H7 (cell line): ENCODE measurements at regions not wholly inside any gene's neighbourhood (a gene's known extent, or its start where the extent isn't known, plus 50 kb on each side); places are given as distances from the start of the nearest gene placed in this dataset.
"Not testable (repeated sequence)": the region's sequence is repeated elsewhere in the genome, so short reads cannot be mapped to it uniquely, and the experiment has no call there.

Source experiments
- DNase-seq: peaks from one replicate; pipeline ENCODE4 v3.0.0; 2012
- H3K27me3 ChIP-seq: 2 replicates; pipeline ENCODE4 v1.6.0; 2011; ENCODE audit warnings: mild to moderate bottlenecking, low read length; ENCODE audit not compliant: control insufficient read depth, insufficient read depth
- H3K36me3 ChIP-seq: replicated peaks from 2 replicates; pipeline ENCODE4 v1.5.1; 2011; ENCODE audit warnings: low read length; ENCODE audit not compliant: control insufficient read depth, insufficient read depth
- H3K4me3 ChIP-seq: 2 replicates; pipeline ENCODE4 v1.5.1; 2011; ENCODE audit warnings: low read depth, mild to moderate bottlenecking, control low read depth, low read length, moderate library complexity; ENCODE audit not compliant: insufficient read depth

DNA sequence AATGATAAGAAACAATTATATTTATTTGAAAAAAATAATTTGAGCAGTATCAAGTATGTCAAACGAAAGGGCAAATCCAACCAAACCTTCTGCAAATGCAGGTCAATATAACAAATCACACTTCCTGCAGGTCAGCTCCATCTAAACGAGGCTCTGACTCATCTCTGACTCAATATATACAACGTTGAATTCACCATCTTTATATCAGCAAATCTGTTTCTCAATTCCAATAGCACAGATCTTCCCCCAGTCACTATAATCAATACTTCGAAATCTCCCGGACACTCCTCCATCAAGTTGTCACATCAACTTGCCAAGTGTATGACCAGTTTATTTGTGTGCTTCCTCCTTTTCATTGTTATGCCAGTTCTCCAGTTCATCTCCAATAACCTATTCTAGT lies 388.9 kb downstream of the ZEB2 start:
- Histone ChIP-seq H3K36me3 (no peaks in the 10 kb centered on the region), H3K4me3 (no peak overlapping the region)

GRCh38 chr2:144130551-144130950 lies 389.4 kb downstream of the ZEB2 start:
- Histone ChIP-seq H3K4me3 (no peak overlapping the region), H3K27me3 (no peaks in the 10 kb centered on the region), H3K36me3 (no peaks in the 10 kb centered on the region)
- no peak for DNase-seq

More for the DNA sequence above, 388.9 kb downstream of the ZEB2 start:
- DNase-seq = no peak
- H3K27me3 ChIP-seq = no peaks in the 10 kb centered on the region

DNA sequence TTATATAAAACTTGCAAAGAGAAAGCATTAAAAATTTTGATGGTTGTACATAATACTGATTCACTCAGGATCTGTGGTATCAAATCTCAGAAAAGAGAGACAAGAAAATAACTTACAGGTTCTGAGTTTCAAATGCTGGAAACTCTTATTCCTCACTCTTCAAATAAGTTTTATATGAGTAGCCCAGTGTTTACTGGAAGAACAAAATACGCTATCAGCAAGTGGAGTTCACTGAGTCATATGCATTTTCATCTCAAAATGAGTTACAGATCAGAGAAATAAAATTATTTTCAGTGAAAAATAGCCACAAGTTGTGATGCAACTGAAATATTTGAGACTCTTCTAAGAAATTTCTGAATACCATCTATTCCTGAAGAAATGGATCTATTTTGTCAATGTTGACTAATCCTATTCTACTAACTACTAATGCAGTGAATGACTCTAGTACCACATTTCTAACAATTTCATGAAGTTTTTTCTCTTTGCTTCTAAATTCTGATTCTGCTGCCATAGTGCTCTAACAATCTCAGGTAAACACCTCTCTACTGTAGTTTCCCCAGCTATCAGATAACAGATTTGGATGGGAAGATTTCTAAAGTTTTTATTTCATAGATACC lies 391.7 kb downstream of the ZEB2 start:
- DNase-seq = no peak
- H3K36me3 ChIP-seq = no peaks in the 10 kb centered on the region

GRCh38 chr2:144127693-144128092 lies 392.2 kb downstream of the ZEB2 start:
- DNase-seq = no peak
- Histone ChIP-seq H3K27me3 (no peaks in the 10 kb centered on the region), H3K4me3 (no peak overlapping the region), H3K36me3 (no peaks in the 10 kb centered on the region)

More for the DNA sequence above, 391.7 kb downstream of the ZEB2 start:
- Histone ChIP-seq H3K27me3 (no peaks in the 10 kb centered on the region), H3K4me3 (no peak overlapping the region)

DNA sequence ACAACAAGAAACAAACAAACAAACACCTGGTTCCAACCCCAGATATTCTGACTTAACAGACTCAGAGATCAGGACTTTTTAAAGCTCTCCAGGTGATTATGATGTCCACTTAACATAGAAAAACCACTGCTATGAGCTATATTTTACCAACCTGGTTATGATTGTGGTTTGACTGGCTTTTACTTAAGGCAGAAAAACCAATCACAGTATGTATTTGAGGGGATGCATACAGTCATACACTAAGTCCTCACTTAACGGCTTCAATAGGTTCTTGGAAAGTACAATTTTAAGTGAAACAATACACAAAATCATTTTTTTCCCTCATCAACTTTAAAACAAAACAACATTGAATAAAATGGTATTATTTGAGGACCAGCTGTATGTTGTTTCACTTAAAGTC lies 393.6 kb downstream of the ZEB2 start:
- no peaks in the 10 kb centered on the region for H3K36me3 ChIP-seq
- DNase-seq = no peak
- H3K27me3 ChIP-seq = no peaks in the 10 kb centered on the region
- H3K4me3 ChIP-seq = no peak overlapping the region

GRCh38 chr2:144125751-144126150 lies 394.2 kb downstream of the ZEB2 start:
- DNase-seq = no peak

GRCh38 chr2:144124882-144125281 lies 395.0 kb downstream of the ZEB2 start:
- no peaks in the 10 kb centered on the region for H3K27me3 ChIP-seq
- H3K36me3 ChIP-seq = no peaks in the 10 kb centered on the region
- DNase-seq = no peak

More at GRCh38 chr2:144125751-144126150, 394.2 kb downstream of the ZEB2 start:
- no peaks in the 10 kb centered on the region for H3K27me3 ChIP-seq
- no peaks in the 10 kb centered on the region for H3K36me3 ChIP-seq
- H3K4me3 ChIP-seq = no peak overlapping the region

DNA sequence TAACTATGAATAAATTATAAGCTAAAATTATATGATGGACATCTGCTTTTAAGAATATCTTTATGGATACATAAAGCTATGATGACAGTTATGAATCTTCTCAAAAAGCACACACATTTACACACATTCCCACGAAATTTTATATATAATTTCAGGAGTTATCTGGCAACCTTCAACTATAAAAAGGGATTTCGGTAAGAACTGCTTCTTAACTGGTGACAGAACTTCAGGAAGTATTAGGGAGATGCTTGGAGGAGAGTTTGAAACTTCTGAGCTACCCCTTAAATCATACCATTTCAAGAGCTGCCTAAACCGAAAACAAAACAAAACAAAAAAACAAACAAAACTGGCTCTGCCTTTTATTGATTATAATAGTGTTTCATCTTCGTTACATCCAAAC lies 399.4 kb downstream of the ZEB2 start:
- no peak for DNase-seq
- Histone ChIP-seq H3K36me3 (no peaks in the 10 kb centered on the region), H3K4me3 (no peak overlapping the region), H3K27me3 (no peaks in the 10 kb centered on the region)

More at GRCh38 chr2:144124882-144125281, 395.0 kb downstream of the ZEB2 start:
- H3K4me3 ChIP-seq = no peak overlapping the region

DNA sequence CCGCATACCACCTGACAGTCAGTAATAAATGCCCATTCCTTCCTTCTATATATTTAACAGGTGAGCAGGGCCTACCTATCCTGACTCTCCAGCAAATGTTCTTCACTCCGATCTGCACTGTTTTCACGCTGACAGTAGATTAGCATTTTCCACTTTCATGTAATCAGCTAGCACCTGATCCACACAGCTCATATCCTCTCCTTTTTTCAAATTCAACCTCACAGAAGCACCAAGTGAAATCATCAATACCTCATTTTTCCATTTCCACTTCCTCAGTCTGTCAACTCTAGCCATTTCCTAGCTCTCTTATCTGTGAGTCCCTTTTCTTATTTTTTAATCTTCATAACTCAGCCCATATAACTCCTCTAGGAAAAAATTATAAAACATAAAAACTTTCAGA lies 402.8 kb downstream of the ZEB2 start:
- Histone ChIP-seq H3K36me3 (no peaks in the 10 kb centered on the region), H3K4me3 (no peak overlapping the region)

GRCh38 chr2:144115739-144116291 lies 404.1 kb downstream of the ZEB2 start:
- no peaks in the 10 kb centered on the region for H3K36me3 ChIP-seq
- no peak for DNase-seq
- H3K27me3 ChIP-seq = no peaks in the 10 kb centered on the region
- no peak overlapping the region for H3K4me3 ChIP-seq

More for the DNA sequence above, 402.8 kb downstream of the ZEB2 start:
- no peak for DNase-seq
- no peaks in the 10 kb centered on the region for H3K27me3 ChIP-seq

DNA sequence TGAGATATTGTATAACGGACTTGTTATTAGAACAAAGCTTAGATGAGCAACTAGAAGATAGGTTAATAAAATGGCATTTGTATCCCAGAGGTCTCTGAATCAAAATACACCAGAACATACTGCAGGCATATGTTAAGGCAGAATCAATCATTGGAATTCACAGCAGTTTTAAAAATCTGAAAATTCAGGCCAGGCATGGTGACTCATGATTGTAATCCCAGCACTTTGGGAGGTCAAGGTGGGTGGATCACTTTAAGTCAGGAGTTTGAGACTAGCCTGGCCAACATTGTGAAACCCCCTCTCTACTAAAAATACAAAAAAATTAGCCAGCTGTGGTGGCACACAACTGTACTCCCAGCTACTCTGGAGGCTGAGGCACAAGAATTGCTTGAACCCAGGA lies 405.2 kb downstream of the ZEB2 start:
- H3K36me3 ChIP-seq = no peaks in the 10 kb centered on the region
- no peaks in the 10 kb centered on the region for H3K27me3 ChIP-seq
- no peak overlapping the region for H3K4me3 ChIP-seq
- DNase-seq = no peak

DNA sequence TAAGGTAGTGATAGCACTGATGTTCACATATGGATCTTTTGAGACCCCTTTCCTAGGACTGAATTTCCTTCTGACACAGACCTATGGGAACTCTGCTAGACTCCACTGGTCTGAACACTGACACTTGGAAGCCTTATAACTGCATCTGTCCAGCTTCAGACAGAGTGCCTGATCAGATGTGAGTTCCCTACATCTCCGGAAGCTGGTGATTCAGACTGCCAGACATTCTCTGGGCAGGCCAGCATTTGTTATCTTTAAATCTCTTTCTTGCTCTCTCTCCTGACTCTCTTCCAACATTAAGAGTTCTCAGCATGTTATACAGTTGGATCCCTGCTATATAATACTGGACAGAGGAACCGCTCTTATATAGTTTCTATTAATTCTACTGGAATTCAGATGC lies 408.5 kb downstream of the ZEB2 start:
- DNase-seq = no peak
- Histone ChIP-seq H3K36me3 (no peaks in the 10 kb centered on the region), H3K4me3 (no peak overlapping the region), H3K27me3 (no peaks in the 10 kb centered on the region)

- not testable (repeated sequence) for H3K4me3 ChIP-seq, H3K36me3 ChIP-seq, H3K27me3 ChIP-seq, DNase-seq
Measured at GRCh38 chr2:144106104-144106503, 413.8 kb downstream of the ZEB2 start.

DNA sequence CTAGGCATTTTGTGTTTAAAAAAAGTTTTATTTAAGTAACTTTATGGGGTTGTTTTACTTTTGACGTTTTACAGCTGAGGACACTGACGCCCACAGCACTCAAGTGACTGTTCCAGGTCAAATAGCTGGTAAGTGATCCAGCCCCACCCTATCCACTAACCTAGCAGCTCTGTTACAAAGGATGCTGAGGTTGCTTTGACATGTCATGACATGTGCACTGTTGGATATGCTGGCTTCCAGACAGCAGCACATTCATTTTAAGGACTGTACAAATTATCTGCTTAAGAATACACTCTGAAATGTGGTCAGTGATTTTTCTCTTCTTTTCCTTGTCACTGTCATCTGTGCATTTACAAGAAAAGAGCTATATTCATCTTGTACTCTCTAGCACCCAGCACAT lies 417.5 kb downstream of the ZEB2 start:
- Histone ChIP-seq H3K4me3 (no peak overlapping the region), H3K36me3 (no peaks in the 10 kb centered on the region), H3K27me3 (no peaks in the 10 kb centered on the region)
- no peak for DNase-seq

DNA sequence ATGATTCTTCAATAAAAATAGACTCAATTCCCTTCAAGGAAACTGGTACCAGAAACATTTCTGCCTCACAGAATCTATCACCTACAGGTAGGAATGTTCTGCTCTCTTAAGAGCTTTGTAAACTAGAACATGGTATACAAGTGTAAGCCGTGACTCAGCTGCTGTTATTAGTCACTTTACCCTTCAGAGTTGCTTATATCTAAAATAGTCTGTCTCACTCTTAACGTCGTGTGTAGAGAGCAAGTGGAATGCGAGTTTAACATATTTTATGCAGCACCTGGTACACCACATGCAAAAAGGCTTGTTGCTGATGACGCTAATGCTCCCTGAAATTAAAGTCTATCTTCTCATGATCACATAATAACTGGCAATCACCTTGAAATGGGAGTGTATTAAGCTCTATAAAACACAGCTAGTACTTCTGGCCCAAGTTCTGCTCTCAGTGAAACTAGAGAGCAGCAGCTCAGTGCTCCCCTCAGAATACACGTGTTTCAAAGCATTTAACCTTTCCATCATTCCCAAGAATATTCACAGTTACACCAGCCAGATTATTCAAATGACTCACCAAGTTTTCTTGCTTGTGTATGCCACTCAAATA lies 420.0 kb downstream of the ZEB2 start:
- Histone ChIP-seq H3K27me3 (no peaks in the 10 kb centered on the region), H3K4me3 (no peak overlapping the region), H3K36me3 (no peaks in the 10 kb centered on the region)
- DNase-seq = no peak
